ENCODE measurements at regions not wholly inside any gene's neighbourhood (a gene's known extent, or its start where the extent isn't known, plus 50 kb on each side); places are given as distances from the start of the nearest gene placed in this dataset.
A peak's percentile ranks its signal among the peaks of the same experiment; 100 is the strongest.

- DNase-seq: no peak
These were observed 245.8 kb downstream of the SPATA31D1 start for GRCh38 chr9:82234160-82234943.

DNA sequence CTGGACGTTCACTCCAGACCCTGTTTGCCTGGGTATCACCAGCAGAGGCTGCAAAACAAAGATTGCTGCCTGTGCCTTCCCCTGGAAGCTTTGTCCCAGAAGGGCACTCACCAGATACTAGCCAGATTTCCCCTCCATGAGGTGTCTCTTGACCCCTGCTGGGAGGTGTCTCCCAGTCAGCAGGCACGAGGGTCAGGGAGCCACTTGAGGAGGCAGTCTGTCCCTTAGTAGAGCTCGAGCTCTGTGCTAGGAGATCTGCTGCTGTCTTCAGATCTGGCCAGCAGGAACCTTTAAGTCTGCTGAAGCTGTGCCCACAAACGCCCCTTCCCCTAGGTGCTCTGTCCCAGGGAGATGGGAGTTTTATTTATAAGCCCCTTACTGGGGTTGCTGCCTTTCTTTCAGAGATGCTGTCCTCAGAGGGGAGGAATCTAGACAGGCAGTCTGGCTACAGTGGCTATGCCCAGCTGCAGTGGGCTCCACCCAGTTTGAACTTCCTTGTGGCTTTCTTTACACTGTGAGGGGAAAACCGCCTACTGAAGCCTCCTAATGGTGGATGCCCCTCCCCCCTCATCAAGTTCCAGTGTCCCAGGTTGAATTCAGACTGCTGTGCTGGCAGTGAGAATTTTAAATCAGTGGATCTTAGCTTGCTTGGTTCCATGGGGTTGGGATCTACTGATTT is 253.9 kb downstream of the SPATA31D1 start:
- no peak for DNase-seq

GRCh38 chr9:82247318-82247717 is 258.7 kb downstream of the SPATA31D1 start:
- DNase-seq: peak; percentile 16

GRCh38 chr9:82252116-82252515 is 263.5 kb downstream of the SPATA31D1 start:
- DNase-seq: no peak

- DNase-seq: no peak
These were observed 266.2 kb downstream of the SPATA31D1 start for GRCh38 chr9:82254646-82255367.

DNA sequence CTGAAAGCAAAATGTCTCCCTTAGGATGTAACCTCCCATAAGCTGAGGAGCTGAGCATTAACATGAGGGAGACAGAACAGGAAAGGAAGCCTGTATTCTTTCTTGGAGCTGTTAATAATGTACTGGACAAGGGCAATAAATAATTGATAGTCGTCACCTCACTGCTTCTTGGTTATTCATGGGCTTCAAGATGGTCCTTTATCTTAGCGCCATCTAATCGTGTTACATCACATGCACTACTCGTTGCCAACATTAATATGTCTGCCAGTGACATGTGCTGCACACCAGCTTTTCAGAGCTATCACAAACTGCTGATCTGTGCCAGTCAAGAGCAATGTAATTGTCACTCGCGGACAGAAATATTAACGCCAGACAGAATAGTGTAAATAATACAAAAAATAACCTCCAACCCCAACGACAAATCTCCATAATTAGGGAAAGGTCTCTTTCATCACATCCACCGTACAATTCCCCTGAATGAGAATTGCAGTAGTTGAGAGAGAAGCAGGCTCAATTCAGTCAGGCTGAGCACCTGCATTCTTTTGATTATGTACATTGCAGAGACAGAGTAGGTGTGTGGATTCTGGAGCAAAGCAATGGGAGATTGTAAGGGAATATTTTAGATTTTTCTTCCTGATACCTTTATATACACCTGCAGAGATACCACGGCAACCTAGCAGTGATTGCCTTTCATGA is 267.1 kb downstream of the SPATA31D1 start:
- DNase-seq: no peak

GRCh38 chr9:82260691-82261090 is 272.1 kb downstream of the SPATA31D1 start:
- no peak for DNase-seq

DNA sequence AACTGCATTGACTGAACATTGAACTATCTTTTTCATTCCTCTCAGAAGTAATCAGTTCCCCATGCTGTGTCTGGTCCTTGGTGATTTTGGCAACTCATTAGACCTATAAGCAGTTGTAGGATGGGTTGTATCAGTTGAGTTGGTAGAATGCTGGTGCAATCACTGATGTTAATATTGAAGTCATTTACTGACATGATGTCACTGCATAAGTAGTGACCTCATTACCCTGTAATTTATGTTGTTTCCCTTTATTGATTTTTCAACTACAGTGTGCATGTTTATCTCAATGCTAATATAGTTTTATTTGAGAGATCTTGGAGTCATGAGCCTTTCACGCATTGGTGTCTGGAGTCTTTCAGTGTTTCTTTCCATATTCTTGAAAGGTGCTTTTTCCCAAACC is 275.0 kb downstream of the SPATA31D1 start:
- no peak for DNase-seq

DNA sequence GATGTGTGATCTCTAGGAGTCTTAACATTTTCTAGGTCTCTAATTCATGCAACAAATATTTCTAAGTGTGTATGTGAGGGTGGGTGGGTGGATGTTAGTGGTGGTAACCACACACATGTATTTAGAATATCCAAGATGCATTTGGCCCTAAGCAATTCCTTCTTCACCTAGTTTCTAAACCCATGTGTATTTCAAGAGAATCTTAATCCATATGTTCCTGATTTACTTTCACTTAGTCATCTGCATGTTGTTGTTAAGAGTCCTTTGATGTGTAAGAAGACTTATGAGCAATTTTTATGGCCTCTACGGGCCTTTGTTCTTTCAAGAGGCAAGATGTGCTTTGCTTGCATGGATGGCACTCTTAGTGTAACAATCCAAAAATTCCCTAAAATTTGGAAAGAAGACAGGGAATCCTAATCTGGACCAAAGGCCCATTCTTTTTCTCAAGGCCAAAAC is 282.6 kb downstream of the SPATA31D1 start:
- DNase-seq: no peak

GRCh38 chr9:82273121-82273520 is 284.5 kb downstream of the SPATA31D1 start:
- no peak for DNase-seq

DNA sequence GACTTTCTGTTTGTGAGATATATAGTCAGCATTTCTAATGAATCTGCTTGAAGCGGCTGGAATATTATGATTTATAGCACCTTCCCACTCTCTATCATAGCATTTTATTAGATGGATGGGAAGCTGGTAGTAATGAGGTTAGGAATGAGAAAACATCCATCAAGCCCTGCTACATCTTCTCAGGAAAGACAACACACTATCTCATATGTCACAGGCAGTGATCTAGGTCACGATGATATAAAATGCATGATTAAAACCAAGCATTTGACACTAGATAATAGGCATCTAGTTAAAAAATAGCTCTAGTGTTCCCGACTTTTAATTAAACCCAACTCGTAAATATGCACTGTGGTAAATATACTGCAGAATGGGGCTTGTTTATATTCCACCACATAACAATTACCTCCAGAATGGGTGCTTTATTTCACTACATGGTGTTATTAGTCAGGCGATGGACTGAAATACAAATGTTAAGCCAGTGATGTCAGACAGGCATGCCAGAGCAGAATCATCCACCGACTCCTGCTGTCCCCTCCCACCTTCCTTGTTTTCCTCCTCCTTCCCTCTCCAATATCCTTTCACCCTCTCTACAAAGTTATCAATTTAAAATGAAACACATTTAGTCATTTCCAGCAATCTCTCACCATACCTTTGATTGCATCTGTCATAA is 286.8 kb downstream of the SPATA31D1 start:
- no peak for DNase-seq

- DNase-seq: no peak
These were observed 292.5 kb downstream of the SPATA31D1 start for GRCh38 chr9:82281066-82281465.

GRCh38 chr9:82284758-82285157 is 296.2 kb downstream of the SPATA31D1 start:
- no peak for DNase-seq

DNA sequence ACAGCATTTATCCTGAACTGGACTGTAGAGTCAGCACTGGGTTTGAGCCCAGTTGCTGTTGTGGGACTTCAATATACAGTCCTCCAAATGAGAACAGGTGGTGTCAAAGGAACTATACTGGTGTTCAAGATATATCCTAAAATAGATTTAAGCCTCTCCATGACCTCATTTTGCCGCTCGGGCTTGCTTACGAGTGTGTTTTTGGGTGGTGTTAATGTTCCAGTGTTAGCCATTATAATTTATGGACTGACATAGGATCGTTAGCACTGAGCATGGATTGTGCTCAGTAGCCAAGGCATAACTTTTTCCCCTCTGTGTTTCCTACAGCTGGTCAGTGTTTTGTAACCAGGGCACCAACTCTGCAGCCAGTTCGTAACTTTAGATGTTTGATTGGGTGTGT is 306.6 kb downstream of the SPATA31D1 start:
- DNase-seq: no peak

DNA sequence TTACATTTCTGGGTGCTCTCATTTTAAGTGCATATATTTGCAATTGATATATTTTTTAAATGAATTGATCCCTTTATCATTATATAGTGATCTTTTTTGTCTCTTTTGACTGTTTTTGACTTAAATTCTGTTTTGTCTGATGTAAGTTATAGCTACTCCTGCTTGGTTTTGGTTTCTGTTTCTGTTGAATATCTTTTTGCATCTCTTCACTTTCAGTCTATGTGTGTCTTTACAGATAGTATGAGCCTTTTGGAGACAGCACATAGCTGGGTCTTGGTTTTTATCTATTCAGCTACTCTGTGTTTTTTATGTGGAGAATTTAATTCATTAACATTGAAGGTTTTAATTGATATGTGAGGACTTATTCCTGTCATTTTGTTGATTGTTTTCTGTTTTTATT is 311.3 kb downstream of the SPATA31D1 start:
- DNase-seq: no peak

DNA sequence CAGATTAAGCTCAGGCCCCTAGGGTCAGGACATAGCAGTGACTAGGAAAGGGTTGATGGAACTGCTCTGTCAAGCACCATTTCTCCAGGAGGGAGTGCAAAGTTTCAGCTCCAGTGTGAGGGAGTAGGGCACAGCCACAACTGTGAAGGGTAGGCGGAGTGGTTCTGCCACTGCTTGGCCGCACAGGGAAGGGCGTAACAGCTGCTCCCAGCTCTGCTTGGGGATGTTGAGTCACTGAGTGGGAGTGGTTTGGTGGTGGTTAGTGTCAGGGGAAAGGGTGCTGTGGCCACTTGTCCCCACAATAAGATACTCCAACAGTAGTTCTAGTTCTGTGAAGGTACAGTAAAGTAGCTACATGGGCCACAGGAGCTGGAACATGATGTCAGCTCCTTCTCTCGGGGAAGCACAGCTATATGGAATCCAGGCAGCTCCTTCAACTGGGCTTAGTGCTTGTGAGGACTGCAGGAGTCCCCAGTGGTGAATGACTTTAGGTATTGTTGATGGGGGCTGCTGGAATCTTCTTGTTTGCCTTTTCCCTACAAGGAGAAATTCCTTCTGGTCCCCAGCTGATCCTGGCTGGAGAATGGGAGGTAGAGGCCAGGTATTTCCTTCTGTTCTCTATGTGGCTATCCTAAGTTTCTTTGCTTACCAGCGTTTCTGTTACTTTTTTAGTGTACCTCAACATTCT is 314.5 kb downstream of the SPATA31D1 start:
- no peak for DNase-seq

DNA sequence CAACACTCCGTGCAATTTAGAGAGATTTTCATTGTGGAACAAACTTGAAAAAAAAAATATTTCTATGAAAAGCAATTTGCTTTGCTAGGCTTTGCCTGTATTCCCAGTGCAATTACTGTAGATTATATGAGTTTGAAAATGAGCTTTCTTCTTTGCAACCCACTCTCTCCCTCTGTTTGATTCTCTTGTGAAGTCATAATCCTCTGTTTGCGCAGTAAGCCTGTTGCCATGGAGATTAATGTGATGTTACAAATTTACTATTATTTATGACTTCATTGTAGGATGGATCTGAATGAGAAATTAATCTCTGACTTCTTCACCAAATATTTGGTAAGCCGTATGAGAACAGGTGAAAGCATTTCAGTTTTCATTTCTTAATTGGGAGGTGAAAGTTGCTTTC is 320.3 kb downstream of the SPATA31D1 start:
- no peak for DNase-seq

- DNase-seq: no peak
These were observed 325.1 kb downstream of the SPATA31D1 start for GRCh38 chr9:82313697-82314096.

- no peak for DNase-seq
These were observed 332.0 kb downstream of the SPATA31D1 start for GRCh38 chr9:82320566-82320965.

GRCh38 chr9:82325907-82326306 is 337.3 kb downstream of the SPATA31D1 start:
- no peak for DNase-seq

DNA sequence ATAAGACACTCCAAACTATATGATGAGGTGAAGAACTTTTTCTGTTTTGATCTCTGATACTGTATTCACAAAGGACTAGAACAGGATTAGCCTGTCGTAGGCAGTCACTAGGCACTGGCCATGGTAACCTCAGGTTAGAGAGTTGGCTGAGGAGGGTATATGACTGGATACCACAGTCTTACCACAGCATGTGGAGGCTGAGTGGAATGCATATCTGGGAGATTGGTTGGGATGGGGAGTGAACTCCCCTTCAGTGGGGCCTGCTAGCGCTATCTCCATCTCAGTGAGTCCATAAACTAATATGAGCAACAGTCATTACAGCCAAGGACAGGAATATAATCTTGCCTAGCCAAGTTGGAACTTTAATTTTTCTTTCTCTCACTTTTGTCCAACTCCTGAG is 339.1 kb downstream of the SPATA31D1 start:
- no peak for DNase-seq

DNA sequence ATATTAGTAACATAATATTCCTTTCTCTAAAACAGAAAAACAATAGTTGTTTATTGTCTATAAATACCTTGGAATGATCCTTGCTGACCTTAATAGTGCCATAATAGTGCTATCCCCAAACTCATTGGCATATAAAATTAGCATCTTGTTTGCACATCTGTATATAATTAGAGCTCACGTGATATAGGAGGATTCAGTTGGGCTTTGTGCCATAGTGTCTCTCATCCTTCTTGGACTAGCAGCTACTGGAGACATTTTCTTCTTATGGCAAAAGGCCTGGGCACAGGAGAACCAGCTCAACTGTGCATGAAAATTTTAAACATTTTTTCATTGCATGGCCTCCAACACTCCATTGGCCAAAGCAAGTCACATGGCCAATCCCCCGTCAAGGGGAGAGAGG is 342.5 kb downstream of the SPATA31D1 start:
- no peak for DNase-seq

Data from CD4-positive, alpha-beta T cell treated with Interferon gamma for 1 hour (primary cell).